ENCODE measurements at regions not wholly inside any gene's neighbourhood (a gene's known extent, or its start where the extent isn't known, plus 50 kb on each side); places are given as distances from the start of the nearest gene placed in this dataset.

DNA sequence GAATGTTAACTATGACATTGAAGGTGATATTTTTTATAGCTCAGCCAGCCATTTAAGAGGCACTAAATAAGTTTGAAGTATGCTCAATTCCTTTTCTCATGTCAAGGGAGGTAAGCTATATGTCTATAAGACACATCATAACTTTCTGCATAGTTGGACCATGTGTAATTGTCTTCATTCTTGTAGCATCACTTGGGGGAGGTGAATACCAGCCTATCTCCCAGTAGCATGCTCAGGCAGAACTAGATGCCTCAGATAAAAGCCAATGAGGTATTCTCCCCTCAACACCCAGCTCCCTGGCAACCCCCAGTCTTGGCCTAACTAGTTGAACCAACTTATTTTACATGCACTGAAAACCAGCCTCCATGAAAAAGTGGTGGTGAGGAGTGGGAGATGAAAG, 158.3 kb upstream of the JAG1 start:
- TF ChIP-seq, protein P1, sequence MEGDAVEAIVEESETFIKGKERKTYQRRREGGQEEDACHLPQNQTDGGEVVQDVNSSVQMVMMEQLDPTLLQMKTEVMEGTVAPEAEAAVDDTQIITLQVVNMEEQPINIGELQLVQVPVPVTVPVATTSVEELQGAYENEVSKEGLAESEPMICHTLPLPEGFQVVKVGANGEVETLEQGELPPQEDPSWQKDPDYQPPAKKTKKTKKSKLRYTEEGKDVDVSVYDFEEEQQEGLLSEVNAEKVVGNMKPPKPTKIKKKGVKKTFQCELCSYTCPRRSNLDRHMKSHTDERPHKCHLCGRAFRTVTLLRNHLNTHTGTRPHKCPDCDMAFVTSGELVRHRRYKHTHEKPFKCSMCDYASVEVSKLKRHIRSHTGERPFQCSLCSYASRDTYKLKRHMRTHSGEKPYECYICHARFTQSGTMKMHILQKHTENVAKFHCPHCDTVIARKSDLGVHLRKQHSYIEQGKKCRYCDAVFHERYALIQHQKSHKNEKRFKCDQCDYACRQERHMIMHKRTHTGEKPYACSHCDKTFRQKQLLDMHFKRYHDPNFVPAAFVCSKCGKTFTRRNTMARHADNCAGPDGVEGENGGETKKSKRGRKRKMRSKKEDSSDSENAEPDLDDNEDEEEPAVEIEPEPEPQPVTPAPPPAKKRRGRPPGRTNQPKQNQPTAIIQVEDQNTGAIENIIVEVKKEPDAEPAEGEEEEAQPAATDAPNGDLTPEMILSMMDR (IDR thresholded peaks at IDR 0.05), result no peak
- no peak for TF ChIP-seq SIN3A (IDR thresholded peaks at IDR 0.05; ENCODE audit: borderline replicate concordance, insufficient read depth, low read depth, low read length)

Data from Panc1 (cell line).